WTC11 (cell line): ENCODE measurements at regions not wholly inside any gene's neighbourhood (a gene's known extent, or its start where the extent isn't known, plus 50 kb on each side); places are given as distances from the start of the nearest gene placed in this dataset.

Experiments used
- ATAC-seq: fragments of 200-7000 bp; cut with Tn5 transposase; 2 replicates; pipeline ENCODE4 v1.10.0; 2021; ENCODE audit warnings: mild to moderate bottlenecking, moderate library complexity
- CTCF ChIA-PET: fragments of 300-600 bp; sonication (Branson Sonifier 250); formaldehyde crosslinking; loops from one replicate; lab custom pipeline; 2021; ENCODE audit warnings: antibody characterized with exemption; lab: Charles Lee
- POLR2A ChIA-PET: fragments of 350-600 bp; sonication (Branson Sonifier 250); formaldehyde crosslinking; loops from one replicate; lab custom pipeline; 2021; ENCODE audit warnings: antibody characterized with exemption; lab: Charles Lee
- DNase-seq: peaks from one replicate; pipeline ENCODE4 v3.0.0; 2021; ENCODE audit warnings: low spot score
- H3K27ac Mint-ChIP-seq: 2 replicates; pipeline ENCODE4 v1.8.0; 2021; ENCODE audit warnings: mixed read lengths
- H3K27me3 Mint-ChIP-seq: 2 replicates; pipeline ENCODE4 v1.8.0; 2021; ENCODE audit warnings: low read depth, mild to moderate bottlenecking, moderate library complexity, mixed read lengths
- H3K36me3 Mint-ChIP-seq: 2 replicates; pipeline ENCODE4 v1.8.0; 2021; ENCODE audit warnings: mixed read lengths
- H3K4me1 Mint-ChIP-seq: 2 replicates; pipeline ENCODE4 v1.8.0; 2022; ENCODE audit warnings: mixed read lengths
- H3K4me3 Mint-ChIP-seq: 2 replicates; pipeline ENCODE4 v1.8.0; 2021; ENCODE audit warnings: mild to moderate bottlenecking, moderate library complexity, mixed read lengths
- H3K9me3 Mint-ChIP-seq: 2 replicates; pipeline ENCODE4 v1.8.0; 2021; ENCODE audit warnings: mixed read lengths
- CREB1 ChIP-seq: sonication (generic); formaldehyde crosslinking; IDR thresholded peaks from 2 replicates; pipeline ENCODE4 v1.8.0; 2023; ENCODE audit warnings: mild to moderate bottlenecking, missing genetic modification reagents
- ELF4 ChIP-seq: sonication (generic); formaldehyde crosslinking; IDR thresholded peaks from 2 replicates; pipeline ENCODE4 v1.8.1; 2022; ENCODE audit warnings: low read depth, mild to moderate bottlenecking, moderate library complexity, missing genetic modification reagents
- EMX1 ChIP-seq: fragments of 250-450 bp; sonication (Bioruptor Pico); IDR thresholded peaks from 2 replicates; pipeline ENCODE4 v1.8.0; 2021; ENCODE audit warnings: mild to moderate bottlenecking
- ETV6 ChIP-seq: sonication (generic); formaldehyde crosslinking; IDR thresholded peaks from 2 replicates; pipeline ENCODE4 v1.8.1; 2022; ENCODE audit warnings: mild to moderate bottlenecking, missing genetic modification reagents
- FOXK1 ChIP-seq: sonication (generic); formaldehyde crosslinking; IDR thresholded peaks from 2 replicates; pipeline ENCODE4 v1.8.0; 2022; ENCODE audit warnings: mild to moderate bottlenecking, moderate library complexity, missing genetic modification reagents
- FOXP1 ChIP-seq: sonication (generic); formaldehyde crosslinking; IDR thresholded peaks from 2 replicates; pipeline ENCODE4 v1.8.0; 2022; ENCODE audit warnings: missing genetic modification reagents, mild to moderate bottlenecking, moderate library complexity, borderline replicate concordance
- GABPB1 ChIP-seq: sonication (generic); formaldehyde crosslinking; IDR thresholded peaks from 2 replicates; pipeline ENCODE4 v1.8.1; 2023; ENCODE audit warnings: mild to moderate bottlenecking, missing genetic modification reagents
- GTF2I ChIP-seq: fragments of 250-450 bp; sonication (Bioruptor Pico); conservative IDR thresholded peaks from 2 replicates; pipeline ENCODE4 v1.4.0; 2021; ENCODE audit warnings: mild to moderate bottlenecking
- NFATC4 ChIP-seq: fragments of 250-450 bp; sonication (Bioruptor Pico); IDR thresholded peaks from 2 replicates; pipeline ENCODE4 v1.9.0; 2021; ENCODE audit warnings: mild to moderate bottlenecking
- NFE2L1 ChIP-seq: sonication (generic); formaldehyde crosslinking; IDR thresholded peaks from 2 replicates; pipeline ENCODE4 v1.8.1; 2023; ENCODE audit warnings: missing genetic modification reagents
- NR2C2 ChIP-seq: sonication (generic); formaldehyde crosslinking; IDR thresholded peaks from 2 replicates; pipeline ENCODE4 v1.8.0; 2022; ENCODE audit warnings: mild to moderate bottlenecking, missing genetic modification reagents
- ZBTB21 ChIP-seq: sonication (generic); formaldehyde crosslinking; IDR thresholded peaks from 2 replicates; pipeline ENCODE4 v1.8.1; 2023; ENCODE audit warnings: mild to moderate bottlenecking, missing genetic modification reagents, borderline replicate concordance
- ZNF121 ChIP-seq: sonication (generic); formaldehyde crosslinking; IDR thresholded peaks from 2 replicates; pipeline ENCODE4 v1.8.0; 2023; ENCODE audit warnings: missing genetic modification reagents
- ZNF138 ChIP-seq: sonication (generic); formaldehyde crosslinking; conservative IDR thresholded peaks from 2 replicates; pipeline ENCODE4 v1.8.1; 2022; ENCODE audit warnings: mild to moderate bottlenecking, moderate library complexity, missing genetic modification reagents
- ZNF416 ChIP-seq: fragments of 250-450 bp; sonication (Bioruptor Pico); IDR thresholded peaks from 2 replicates; pipeline ENCODE4 v1.9.0; 2021; ENCODE audit warnings: mild to moderate bottlenecking, inconsistent platforms
- TF ChIP-seq, protein P1 (sequence below): sonication (generic); formaldehyde crosslinking; IDR thresholded peaks from 2 replicates; pipeline ENCODE4 v1.8.1; 2023; ENCODE audit warnings: mild to moderate bottlenecking, missing genetic modification reagents, borderline replicate concordance
- TF ChIP-seq, protein P2 (sequence below): sonication (generic); formaldehyde crosslinking; IDR thresholded peaks from 2 replicates; pipeline ENCODE4 v1.8.0; 2022; ENCODE audit warnings: mild to moderate bottlenecking, missing genetic modification reagents
- TF ChIP-seq, protein P3 (sequence below): sonication (generic); formaldehyde crosslinking; IDR thresholded peaks from 2 replicates; pipeline ENCODE4 v1.8.1; 2023; ENCODE audit warnings: mild to moderate bottlenecking, missing genetic modification reagents
- TF ChIP-seq, protein P4 (sequence below): sonication (generic); formaldehyde crosslinking; IDR thresholded peaks from 2 replicates; pipeline ENCODE4 v1.8.0; 2022; ENCODE audit warnings: mild to moderate bottlenecking, missing genetic modification reagents
- TF ChIP-seq, protein P5 (sequence below): sonication (generic); formaldehyde crosslinking; IDR thresholded peaks from 2 replicates; pipeline ENCODE4 v1.8.0; 2023; ENCODE audit warnings: missing genetic modification reagents
- TF ChIP-seq, protein P6 (sequence below): sonication (generic); formaldehyde crosslinking; IDR thresholded peaks from 2 replicates; pipeline ENCODE4 v1.8.0; 2023; ENCODE audit warnings: mild to moderate bottlenecking, missing genetic modification reagents
- TF ChIP-seq, protein P7 (sequence below): fragments of 250-450 bp; sonication (Bioruptor Pico); IDR thresholded peaks from 2 replicates; pipeline ENCODE4 v1.9.0; 2021; ENCODE audit warnings: mild to moderate bottlenecking, borderline replicate concordance

DNA sequence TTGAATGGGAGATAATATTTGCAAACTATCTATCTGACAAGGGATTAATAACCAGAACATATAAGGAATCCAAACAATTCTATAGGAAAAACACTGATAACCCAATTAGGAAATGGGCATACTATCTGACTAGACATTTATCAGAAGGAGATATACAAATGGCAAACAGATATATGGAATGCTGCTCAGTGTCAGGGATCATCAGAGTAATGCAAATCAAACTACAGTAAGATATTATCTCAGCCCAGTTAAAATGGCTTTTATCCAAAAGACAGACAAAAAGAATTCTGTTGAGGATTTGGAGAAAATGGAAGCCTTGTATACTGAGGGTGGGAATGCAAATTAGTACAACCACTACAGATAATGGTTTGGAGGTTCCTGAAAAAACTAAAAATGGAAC is 758.0 kb upstream of the B3GALT2 start (continued):
- no peak for TF ChIP-seq FOXP1
- TF ChIP-seq NFE2L1 (CRISPR knock-in tag): no peak

DNA sequence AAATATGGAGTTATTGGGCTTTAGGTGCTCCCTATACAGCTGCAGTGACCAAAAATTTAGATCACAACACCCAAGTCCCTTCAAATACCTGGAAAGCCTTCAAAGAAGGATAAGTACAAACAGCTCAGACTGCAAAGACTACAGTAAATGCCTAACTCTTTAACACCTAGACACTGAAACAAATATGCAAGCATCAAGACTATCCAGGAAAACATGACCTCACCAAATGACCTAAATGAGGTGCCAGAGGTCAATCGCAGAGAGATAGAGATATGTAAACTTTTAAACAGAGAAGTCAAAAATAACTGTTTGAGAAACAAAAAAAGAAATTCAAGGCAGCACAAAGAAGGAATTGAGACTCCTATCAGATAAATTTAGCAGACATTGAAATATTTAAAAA is 753.8 kb upstream of the B3GALT2 start:
- CTCF ChIA-PET: no interaction called here
- DNase-seq: no peak
- no peak overlapping the region for H3K27ac Mint-ChIP-seq
- peaks cover 13% of the 10 kb centered on the region for H3K9me3 Mint-ChIP-seq
- H3K27me3 Mint-ChIP-seq: no peaks in the 10 kb centered on the region
- no peak for TF ChIP-seq NFATC4 (CRISPR knock-in tag)
- TF ChIP-seq, protein P1, sequence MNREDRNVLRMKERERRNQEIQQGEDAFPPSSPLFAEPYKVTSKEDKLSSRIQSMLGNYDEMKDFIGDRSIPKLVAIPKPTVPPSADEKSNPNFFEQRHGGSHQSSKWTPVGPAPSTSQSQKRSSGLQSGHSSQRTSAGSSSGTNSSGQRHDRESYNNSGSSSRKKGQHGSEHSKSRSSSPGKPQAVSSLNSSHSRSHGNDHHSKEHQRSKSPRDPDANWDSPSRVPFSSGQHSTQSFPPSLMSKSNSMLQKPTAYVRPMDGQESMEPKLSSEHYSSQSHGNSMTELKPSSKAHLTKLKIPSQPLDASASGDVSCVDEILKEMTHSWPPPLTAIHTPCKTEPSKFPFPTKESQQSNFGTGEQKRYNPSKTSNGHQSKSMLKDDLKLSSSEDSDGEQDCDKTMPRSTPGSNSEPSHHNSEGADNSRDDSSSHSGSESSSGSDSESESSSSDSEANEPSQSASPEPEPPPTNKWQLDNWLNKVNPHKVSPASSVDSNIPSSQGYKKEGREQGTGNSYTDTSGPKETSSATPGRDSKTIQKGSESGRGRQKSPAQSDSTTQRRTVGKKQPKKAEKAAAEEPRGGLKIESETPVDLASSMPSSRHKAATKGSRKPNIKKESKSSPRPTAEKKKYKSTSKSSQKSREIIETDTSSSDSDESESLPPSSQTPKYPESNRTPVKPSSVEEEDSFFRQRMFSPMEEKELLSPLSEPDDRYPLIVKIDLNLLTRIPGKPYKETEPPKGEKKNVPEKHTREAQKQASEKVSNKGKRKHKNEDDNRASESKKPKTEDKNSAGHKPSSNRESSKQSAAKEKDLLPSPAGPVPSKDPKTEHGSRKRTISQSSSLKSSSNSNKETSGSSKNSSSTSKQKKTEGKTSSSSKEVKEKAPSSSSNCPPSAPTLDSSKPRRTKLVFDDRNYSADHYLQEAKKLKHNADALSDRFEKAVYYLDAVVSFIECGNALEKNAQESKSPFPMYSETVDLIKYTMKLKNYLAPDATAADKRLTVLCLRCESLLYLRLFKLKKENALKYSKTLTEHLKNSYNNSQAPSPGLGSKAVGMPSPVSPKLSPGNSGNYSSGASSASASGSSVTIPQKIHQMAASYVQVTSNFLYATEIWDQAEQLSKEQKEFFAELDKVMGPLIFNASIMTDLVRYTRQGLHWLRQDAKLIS: no peak
- TF ChIP-seq, protein P2, sequence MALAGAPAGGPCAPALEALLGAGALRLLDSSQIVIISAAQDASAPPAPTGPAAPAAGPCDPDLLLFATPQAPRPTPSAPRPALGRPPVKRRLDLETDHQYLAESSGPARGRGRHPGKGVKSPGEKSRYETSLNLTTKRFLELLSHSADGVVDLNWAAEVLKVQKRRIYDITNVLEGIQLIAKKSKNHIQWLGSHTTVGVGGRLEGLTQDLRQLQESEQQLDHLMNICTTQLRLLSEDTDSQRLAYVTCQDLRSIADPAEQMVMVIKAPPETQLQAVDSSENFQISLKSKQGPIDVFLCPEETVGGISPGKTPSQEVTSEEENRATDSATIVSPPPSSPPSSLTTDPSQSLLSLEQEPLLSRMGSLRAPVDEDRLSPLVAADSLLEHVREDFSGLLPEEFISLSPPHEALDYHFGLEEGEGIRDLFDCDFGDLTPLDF (CRISPR knock-in tag): no peak
- TF ChIP-seq, protein P3, sequence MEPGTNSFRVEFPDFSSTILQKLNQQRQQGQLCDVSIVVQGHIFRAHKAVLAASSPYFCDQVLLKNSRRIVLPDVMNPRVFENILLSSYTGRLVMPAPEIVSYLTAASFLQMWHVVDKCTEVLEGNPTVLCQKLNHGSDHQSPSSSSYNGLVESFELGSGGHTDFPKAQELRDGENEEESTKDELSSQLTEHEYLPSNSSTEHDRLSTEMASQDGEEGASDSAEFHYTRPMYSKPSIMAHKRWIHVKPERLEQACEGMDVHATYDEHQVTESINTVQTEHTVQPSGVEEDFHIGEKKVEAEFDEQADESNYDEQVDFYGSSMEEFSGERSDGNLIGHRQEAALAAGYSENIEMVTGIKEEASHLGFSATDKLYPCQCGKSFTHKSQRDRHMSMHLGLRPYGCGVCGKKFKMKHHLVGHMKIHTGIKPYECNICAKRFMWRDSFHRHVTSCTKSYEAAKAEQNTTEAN (CRISPR knock-in tag): no peak
- no peak for TF ChIP-seq NR2C2 (CRISPR knock-in tag)
- no peak for TF ChIP-seq ZNF121 (CRISPR knock-in tag)
- no peak for TF ChIP-seq ZNF416 (CRISPR knock-in tag)
- TF ChIP-seq ZBTB21: no peak
- TF ChIP-seq NFE2L1 (CRISPR knock-in tag): no peak
- TF ChIP-seq GTF2I (CRISPR knock-in tag): no peak
- TF ChIP-seq, protein P4, sequence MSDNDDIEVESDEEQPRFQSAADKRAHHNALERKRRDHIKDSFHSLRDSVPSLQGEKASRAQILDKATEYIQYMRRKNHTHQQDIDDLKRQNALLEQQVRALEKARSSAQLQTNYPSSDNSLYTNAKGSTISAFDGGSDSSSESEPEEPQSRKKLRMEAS: no peak
- no peak for TF ChIP-seq EMX1 (CRISPR knock-in tag)
- no peak for TF ChIP-seq GABPB1
- POLR2A ChIA-PET: no interaction called here
- H3K36me3 Mint-ChIP-seq: peaks cover 10% of the 10 kb centered on the region
- peaks cover 14% of the 10 kb centered on the region for H3K4me1 Mint-ChIP-seq
- no peak for ATAC-seq
- H3K4me3 Mint-ChIP-seq: no peak overlapping the region

DNA sequence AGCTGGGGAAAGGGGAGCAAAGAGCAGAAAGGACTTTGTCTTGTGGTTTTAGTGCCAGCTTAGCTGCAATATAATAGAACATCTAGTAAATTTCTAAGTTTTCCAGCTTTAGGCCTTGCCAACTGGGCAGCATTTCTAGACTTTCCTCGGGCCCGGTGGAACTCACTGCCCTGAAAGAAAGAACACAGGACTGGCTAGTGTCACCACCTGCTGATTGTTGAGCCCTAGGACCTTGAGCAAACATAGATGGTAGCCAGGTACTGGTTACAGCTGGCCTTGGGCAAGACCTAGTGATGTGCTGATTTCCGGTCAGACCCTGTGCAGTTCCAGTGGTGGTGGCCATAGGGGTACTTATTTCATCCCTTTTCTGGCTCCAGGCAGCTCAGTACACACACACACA is 753.2 kb upstream of the B3GALT2 start:
- peaks cover 19% of the 10 kb centered on the region for H3K9me3 Mint-ChIP-seq
- H3K36me3 Mint-ChIP-seq: peaks cover 13% of the 10 kb centered on the region
- DNase-seq: no peak
- no peak for ATAC-seq
- ChIA-PET POLR2A (no interaction called here), CTCF (no interaction called here)
- H3K27me3 Mint-ChIP-seq: no peaks in the 10 kb centered on the region
- H3K4me1 Mint-ChIP-seq: peaks cover 14% of the 10 kb centered on the region
- no peak overlapping the region for H3K27ac Mint-ChIP-seq
- H3K4me3 Mint-ChIP-seq: no peak overlapping the region
- TF ChIP-seq ELF4: no peak
- TF ChIP-seq, protein P5, sequence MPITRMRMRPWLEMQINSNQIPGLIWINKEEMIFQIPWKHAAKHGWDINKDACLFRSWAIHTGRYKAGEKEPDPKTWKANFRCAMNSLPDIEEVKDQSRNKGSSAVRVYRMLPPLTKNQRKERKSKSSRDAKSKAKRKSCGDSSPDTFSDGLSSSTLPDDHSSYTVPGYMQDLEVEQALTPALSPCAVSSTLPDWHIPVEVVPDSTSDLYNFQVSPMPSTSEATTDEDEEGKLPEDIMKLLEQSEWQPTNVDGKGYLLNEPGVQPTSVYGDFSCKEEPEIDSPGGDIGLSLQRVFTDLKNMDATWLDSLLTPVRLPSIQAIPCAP (CRISPR knock-in tag): no peak
- TF ChIP-seq ZNF138 (CRISPR knock-in tag): no peak
- no peak for TF ChIP-seq FOXK1
- no peak for TF ChIP-seq ETV6 (CRISPR knock-in tag)
- TF ChIP-seq, protein P6, sequence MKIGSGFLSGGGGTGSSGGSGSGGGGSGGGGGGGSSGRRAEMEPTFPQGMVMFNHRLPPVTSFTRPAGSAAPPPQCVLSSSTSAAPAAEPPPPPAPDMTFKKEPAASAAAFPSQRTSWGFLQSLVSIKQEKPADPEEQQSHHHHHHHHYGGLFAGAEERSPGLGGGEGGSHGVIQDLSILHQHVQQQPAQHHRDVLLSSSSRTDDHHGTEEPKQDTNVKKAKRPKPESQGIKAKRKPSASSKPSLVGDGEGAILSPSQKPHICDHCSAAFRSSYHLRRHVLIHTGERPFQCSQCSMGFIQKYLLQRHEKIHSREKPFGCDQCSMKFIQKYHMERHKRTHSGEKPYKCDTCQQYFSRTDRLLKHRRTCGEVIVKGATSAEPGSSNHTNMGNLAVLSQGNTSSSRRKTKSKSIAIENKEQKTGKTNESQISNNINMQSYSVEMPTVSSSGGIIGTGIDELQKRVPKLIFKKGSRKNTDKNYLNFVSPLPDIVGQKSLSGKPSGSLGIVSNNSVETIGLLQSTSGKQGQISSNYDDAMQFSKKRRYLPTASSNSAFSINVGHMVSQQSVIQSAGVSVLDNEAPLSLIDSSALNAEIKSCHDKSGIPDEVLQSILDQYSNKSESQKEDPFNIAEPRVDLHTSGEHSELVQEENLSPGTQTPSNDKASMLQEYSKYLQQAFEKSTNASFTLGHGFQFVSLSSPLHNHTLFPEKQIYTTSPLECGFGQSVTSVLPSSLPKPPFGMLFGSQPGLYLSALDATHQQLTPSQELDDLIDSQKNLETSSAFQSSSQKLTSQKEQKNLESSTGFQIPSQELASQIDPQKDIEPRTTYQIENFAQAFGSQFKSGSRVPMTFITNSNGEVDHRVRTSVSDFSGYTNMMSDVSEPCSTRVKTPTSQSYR (CRISPR knock-in tag): no peak
- TF ChIP-seq, protein P7, sequence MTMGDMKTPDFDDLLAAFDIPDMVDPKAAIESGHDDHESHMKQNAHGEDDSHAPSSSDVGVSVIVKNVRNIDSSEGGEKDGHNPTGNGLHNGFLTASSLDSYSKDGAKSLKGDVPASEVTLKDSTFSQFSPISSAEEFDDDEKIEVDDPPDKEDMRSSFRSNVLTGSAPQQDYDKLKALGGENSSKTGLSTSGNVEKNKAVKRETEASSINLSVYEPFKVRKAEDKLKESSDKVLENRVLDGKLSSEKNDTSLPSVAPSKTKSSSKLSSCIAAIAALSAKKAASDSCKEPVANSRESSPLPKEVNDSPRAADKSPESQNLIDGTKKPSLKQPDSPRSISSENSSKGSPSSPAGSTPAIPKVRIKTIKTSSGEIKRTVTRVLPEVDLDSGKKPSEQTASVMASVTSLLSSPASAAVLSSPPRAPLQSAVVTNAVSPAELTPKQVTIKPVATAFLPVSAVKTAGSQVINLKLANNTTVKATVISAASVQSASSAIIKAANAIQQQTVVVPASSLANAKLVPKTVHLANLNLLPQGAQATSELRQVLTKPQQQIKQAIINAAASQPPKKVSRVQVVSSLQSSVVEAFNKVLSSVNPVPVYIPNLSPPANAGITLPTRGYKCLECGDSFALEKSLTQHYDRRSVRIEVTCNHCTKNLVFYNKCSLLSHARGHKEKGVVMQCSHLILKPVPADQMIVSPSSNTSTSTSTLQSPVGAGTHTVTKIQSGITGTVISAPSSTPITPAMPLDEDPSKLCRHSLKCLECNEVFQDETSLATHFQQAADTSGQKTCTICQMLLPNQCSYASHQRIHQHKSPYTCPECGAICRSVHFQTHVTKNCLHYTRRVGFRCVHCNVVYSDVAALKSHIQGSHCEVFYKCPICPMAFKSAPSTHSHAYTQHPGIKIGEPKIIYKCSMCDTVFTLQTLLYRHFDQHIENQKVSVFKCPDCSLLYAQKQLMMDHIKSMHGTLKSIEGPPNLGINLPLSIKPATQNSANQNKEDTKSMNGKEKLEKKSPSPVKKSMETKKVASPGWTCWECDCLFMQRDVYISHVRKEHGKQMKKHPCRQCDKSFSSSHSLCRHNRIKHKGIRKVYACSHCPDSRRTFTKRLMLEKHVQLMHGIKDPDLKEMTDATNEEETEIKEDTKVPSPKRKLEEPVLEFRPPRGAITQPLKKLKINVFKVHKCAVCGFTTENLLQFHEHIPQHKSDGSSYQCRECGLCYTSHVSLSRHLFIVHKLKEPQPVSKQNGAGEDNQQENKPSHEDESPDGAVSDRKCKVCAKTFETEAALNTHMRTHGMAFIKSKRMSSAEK (CRISPR knock-in tag): no peak
- no peak for TF ChIP-seq CREB1 (CRISPR knock-in tag)
- no peak for TF ChIP-seq NFATC4 (CRISPR knock-in tag)
